Karpas-422 (cell line): ENCODE measurements at regions not wholly inside any gene's neighbourhood (a gene's known extent, or its start where the extent isn't known, plus 50 kb on each side); places are given as distances from the start of the nearest gene placed in this dataset.
A peak's percentile ranks its signal among the peaks of the same experiment; 100 is the strongest.

Experiments used
- DNase-seq: peaks from one replicate; pipeline ENCODE4 v3.0.0-alpha.2; 2015
- H2AFZ ChIP-seq: fragments of 200-600 bp; sonication (generic); 2 replicates; pipeline ENCODE4 v1.6.1; 2014; ENCODE audit warnings: antibody characterized with exemption, low read length, mixed read lengths
- H3K27ac ChIP-seq: fragments of 200-600 bp; sonication (generic); 2 replicates; pipeline ENCODE4 v1.5.1; 2014; ENCODE audit warnings: mild to moderate bottlenecking, low read length, moderate library complexity
- H3K27me3 ChIP-seq: fragments of 200-600 bp; sonication (generic); 2 replicates; pipeline ENCODE4 v1.6.1; 2014; ENCODE audit warnings: low read length, mixed read lengths
- H3K36me3 ChIP-seq: fragments of 200-600 bp; sonication (generic); 2 replicates; pipeline ENCODE4 v1.6.1; 2014; ENCODE audit warnings: low read length, mixed read lengths; ENCODE audit not compliant: insufficient read depth
- H3K4me1 ChIP-seq: fragments of 200-600 bp; sonication (generic); 2 replicates; pipeline ENCODE4 v1.6.1; 2014; ENCODE audit warnings: mild to moderate bottlenecking, low read length, mixed read lengths
- H3K4me2 ChIP-seq: fragments of 200-600 bp; sonication (generic); 2 replicates; pipeline ENCODE4 v1.6.1; 2014; ENCODE audit warnings: low read length, low read depth, mild to moderate bottlenecking; ENCODE audit not compliant: poor library complexity, severe bottlenecking
- H3K4me3 ChIP-seq: fragments of 200-600 bp; sonication (generic); 2 replicates; pipeline ENCODE4 v1.5.1; 2014; ENCODE audit warnings: mild to moderate bottlenecking, antibody characterized with exemption, low read length, mixed read lengths
- H3K79me2 ChIP-seq: fragments of 200-600 bp; sonication (generic); 2 replicates; pipeline ENCODE4 v1.6.1; 2014; ENCODE audit warnings: mild to moderate bottlenecking, low read length, mixed read lengths
- H3K9ac ChIP-seq: fragments of 200-600 bp; sonication (generic); 2 replicates; pipeline ENCODE4 v1.6.0; 2014; ENCODE audit warnings: low read length
- H3K9me2 ChIP-seq: fragments of 200-600 bp; sonication (generic), shearing (Covaris generic); replicated peaks from 2 replicates; pipeline ENCODE4 v1.6.0; 2014; ENCODE audit warnings: mild to moderate bottlenecking, low read length, moderate library complexity; ENCODE audit not compliant: insufficient read depth
- H3K9me3 ChIP-seq: fragments of 300-700, 200-600 bp; sonication (generic); 2 replicates; pipeline ENCODE4 v1.6.1; 2014; ENCODE audit warnings: low read length, mixed read lengths
- H4K20me1 ChIP-seq: fragments of 200-600 bp; sonication (generic); 2 replicates; pipeline ENCODE4 v1.6.1; 2014; ENCODE audit warnings: mild to moderate bottlenecking, antibody characterized with exemption, low read length, low read depth; ENCODE audit not compliant: insufficient read depth

DNA sequence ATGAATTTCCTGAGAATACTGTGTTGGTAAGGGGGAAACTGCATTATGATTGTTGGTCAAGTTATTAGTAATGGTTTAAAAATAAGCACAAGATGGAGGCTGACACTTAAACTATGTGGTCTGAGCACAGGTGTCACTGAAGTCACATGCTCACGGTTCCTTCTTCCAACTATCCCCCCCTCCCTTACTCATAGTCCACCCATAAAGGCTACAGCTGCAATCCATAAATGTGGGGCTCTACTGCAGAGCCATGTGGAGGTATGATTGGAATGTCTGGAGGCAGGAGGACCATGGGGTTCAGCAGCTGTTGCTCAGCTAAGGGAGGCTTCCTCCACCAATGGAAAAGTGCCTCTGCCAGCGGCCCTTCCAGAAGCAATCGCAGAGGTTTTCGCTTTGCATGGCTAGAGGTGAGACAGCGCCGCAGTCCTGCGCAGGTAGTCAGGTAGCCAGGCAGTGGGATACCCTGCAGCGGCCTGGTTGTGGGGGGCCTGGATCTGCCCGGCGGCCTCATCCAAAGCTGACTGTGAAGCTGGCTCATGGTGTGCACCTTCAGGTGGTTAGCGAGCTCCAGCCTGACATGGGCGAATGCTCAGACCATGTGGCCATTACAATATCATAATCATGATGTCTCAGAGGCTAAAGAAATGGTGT lies 249.6 kb downstream of the DCDC2C start:
- Histone ChIP-seq H3K4me2 (no peak overlapping the region), H3K27me3 (no peaks in the 10 kb centered on the region), H3K9me3 (no peaks in the 10 kb centered on the region), H3K4me1 (no peaks in the 10 kb centered on the region), H3K4me3 (no peak overlapping the region), H3K9me2 (no peaks in the 10 kb centered on the region), H3K36me3 (no peaks in the 10 kb centered on the region), H3K9ac (no peak overlapping the region), H4K20me1 (no peaks in the 10 kb centered on the region), H3K79me2 (no peaks in the 10 kb centered on the region), H3K27ac (no peak overlapping the region), H2AFZ (no peak overlapping the region)
- no peak for DNase-seq

DNA sequence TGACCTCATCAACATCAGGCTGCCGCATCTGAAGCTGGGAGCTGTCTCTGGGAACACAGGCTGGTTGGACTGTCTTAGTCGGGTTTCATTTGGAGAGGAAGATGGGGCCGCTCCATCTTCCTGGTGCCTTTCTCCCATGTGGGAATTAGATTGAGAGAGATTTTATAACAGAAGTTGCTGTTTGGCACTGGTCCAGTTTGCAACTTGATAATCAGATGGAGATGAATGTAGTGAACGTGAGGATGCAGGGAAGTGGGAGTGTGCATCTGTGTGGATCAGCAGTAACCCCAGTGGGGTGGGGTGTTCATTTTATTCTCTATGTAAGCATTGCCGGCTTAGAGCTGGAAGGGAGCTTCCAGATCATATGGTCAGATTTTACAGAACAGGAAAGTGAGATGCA lies 250.9 kb downstream of the DCDC2C start:
- no peaks in the 10 kb centered on the region for H3K79me2 ChIP-seq
- H3K9me2 ChIP-seq: no peaks in the 10 kb centered on the region
- no peaks in the 10 kb centered on the region for H3K4me1 ChIP-seq
- H3K4me2 ChIP-seq: no peak overlapping the region
- no peak overlapping the region for H3K4me3 ChIP-seq
- no peaks in the 10 kb centered on the region for H3K27me3 ChIP-seq
- DNase-seq: no peak
- H2AFZ ChIP-seq: no peak overlapping the region
- no peaks in the 10 kb centered on the region for H4K20me1 ChIP-seq
- no peak overlapping the region for H3K9ac ChIP-seq
- no peak overlapping the region for H3K27ac ChIP-seq
- no peaks in the 10 kb centered on the region for H3K9me3 ChIP-seq
- H3K36me3 ChIP-seq: no peaks in the 10 kb centered on the region

DNA sequence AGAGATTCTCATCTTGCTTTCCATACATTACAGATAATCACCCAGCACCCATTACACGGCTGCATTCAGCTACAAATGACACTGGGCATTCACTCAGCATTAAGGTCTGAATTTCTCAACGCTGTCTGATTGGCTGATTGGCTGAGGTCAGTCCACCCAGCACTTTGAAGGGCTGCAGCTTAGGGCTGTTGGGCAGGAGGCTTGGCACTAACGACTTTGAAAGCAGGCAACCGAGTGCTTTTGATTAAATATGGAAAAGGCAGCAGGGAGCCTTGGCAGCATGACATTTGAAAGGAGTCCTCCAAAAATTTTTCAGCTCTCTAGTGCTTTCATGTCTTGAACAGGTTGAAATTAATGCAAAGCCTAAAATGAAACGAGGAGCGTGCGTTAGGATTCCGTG lies 253.0 kb downstream of the DCDC2C start:
- H3K27ac ChIP-seq: no peak overlapping the region
- no peaks in the 10 kb centered on the region for H3K27me3 ChIP-seq
- H3K4me1 ChIP-seq: no peaks in the 10 kb centered on the region
- H3K79me2 ChIP-seq: no peaks in the 10 kb centered on the region
- no peak overlapping the region for H3K4me2 ChIP-seq
- H2AFZ ChIP-seq: no peak overlapping the region
- no peaks in the 10 kb centered on the region for H4K20me1 ChIP-seq
- H3K4me3 ChIP-seq: no peak overlapping the region
- no peak overlapping the region for H3K9ac ChIP-seq
- H3K36me3 ChIP-seq: no peaks in the 10 kb centered on the region
- H3K9me2 ChIP-seq: no peaks in the 10 kb centered on the region
- no peaks in the 10 kb centered on the region for H3K9me3 ChIP-seq
- no peak for DNase-seq

DNA sequence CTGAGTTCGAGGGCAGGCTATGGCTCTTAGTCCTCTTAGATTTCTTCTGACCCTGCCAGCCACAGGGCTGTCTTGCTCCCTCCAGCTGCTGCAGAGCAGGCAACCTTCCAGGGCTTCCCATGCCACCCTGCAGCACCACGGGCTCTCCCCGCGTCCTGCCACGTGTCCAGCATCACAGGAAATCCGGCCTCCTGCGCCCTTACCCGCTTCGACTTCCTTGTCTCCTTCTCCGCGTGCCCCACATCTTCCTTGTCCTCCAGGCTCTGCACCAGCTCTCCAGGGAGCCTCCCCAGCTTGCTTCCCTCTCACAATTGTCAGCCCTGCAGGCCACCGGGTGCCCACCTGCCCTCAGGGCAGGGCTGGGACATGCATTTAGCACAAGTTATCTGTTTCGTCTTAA lies 253.5 kb downstream of the DCDC2C start:
- no peak overlapping the region for H3K4me3 ChIP-seq
- H3K9me2 ChIP-seq: no peaks in the 10 kb centered on the region
- no peaks in the 10 kb centered on the region for H3K4me1 ChIP-seq
- DNase-seq: no peak
- no peak overlapping the region for H3K4me2 ChIP-seq
- H3K79me2 ChIP-seq: no peaks in the 10 kb centered on the region
- H4K20me1 ChIP-seq: no peaks in the 10 kb centered on the region
- H3K9ac ChIP-seq: no peak overlapping the region
- no peak overlapping the region for H3K27ac ChIP-seq
- no peaks in the 10 kb centered on the region for H3K9me3 ChIP-seq
- no peaks in the 10 kb centered on the region for H3K36me3 ChIP-seq
- no peak overlapping the region for H2AFZ ChIP-seq
- H3K27me3 ChIP-seq: no peaks in the 10 kb centered on the region

DNA sequence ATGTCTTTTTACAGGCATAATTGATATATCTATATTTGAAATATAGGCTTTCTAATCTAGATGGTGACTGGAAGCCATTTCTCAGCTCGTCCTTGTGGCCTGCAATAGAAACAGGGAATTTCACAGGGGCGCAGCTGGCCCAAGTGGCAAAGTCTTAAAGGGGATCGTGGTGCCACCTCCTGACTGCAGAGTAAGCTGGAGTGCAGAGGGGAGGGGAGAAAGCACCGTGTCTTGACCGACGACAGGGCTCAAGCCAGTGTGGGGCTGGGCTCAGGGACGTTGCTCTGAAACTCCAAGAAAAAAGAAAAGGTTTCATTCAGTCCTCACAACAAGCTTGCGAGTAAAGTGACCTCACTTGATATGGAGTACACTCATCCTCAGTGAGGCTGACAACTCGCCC lies 255.1 kb downstream of the DCDC2C start:
- no peaks in the 10 kb centered on the region for H4K20me1 ChIP-seq
- no peaks in the 10 kb centered on the region for H3K9me2 ChIP-seq
- no peak overlapping the region for H3K9ac ChIP-seq
- no peak overlapping the region for H3K27ac ChIP-seq
- H3K27me3 ChIP-seq: no peaks in the 10 kb centered on the region
- H3K4me1 ChIP-seq: no peaks in the 10 kb centered on the region
- H3K79me2 ChIP-seq: no peaks in the 10 kb centered on the region
- no peak overlapping the region for H2AFZ ChIP-seq
- DNase-seq: no peak
- H3K4me3 ChIP-seq: no peak overlapping the region
- H3K9me3 ChIP-seq: no peaks in the 10 kb centered on the region
- H3K36me3 ChIP-seq: no peaks in the 10 kb centered on the region
- H3K4me2 ChIP-seq: no peak overlapping the region

DNA sequence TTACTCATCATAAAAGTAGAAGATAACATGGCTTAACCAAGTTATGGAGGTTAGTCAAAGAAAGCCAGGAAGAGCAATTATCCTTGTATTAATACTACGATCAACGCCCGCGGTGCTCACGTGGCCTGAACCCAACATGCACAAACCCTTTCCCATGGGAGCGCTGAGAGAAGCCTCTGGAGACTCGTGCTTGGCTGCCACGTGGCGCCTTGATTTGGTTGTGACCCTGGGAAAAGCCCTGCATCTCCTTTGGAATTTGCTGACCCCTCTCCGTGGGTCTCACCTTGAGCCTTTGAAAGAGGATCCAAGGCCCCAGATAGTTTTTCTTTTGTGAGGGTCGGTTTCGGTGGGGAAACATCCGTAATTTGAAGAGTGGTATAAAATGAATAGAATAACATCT lies 255.6 kb downstream of the DCDC2C start:
- Histone ChIP-seq H3K4me1 (no peaks in the 10 kb centered on the region), H3K27me3 (no peaks in the 10 kb centered on the region), H3K4me2 (no peak overlapping the region), H3K79me2 (no peaks in the 10 kb centered on the region), H3K9me2 (no peaks in the 10 kb centered on the region), H3K27ac (no peak overlapping the region), H4K20me1 (no peaks in the 10 kb centered on the region), H3K4me3 (no peak overlapping the region), H2AFZ (no peak overlapping the region), H3K36me3 (no peaks in the 10 kb centered on the region), H3K9ac (no peak overlapping the region), H3K9me3 (no peaks in the 10 kb centered on the region)
- no peak for DNase-seq

DNA sequence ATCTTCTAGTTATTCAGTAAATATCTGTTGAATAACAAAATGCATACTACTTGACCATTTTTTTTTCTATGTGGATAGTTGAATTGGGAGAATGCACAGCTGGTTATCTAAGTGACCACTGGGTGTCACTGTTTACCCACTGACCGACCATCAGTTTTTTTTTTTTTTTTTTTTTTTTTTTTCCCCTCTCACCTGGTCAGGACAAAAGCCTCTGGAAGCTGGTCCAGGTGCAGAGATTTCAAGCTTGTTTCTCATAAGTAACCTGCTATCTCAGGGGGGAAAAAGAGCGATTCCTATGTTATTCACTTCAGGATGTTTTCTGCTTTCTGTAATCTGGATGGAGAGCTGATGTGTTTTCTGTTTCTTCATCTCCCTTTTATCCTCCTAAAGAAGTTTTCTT lies 256.0 kb downstream of the DCDC2C start:
- H3K79me2 ChIP-seq: no peaks in the 10 kb centered on the region
- H3K9me3 ChIP-seq: no peaks in the 10 kb centered on the region
- H3K9me2 ChIP-seq: no peaks in the 10 kb centered on the region
- H3K27me3 ChIP-seq: no peaks in the 10 kb centered on the region
- peak; percentile 69 for DNase-seq
- H4K20me1 ChIP-seq: no peaks in the 10 kb centered on the region
- no peaks in the 10 kb centered on the region for H3K36me3 ChIP-seq
- H3K4me2 ChIP-seq: no peak overlapping the region
- H3K4me3 ChIP-seq: no peak overlapping the region
- H3K27ac ChIP-seq: no peak overlapping the region
- no peak overlapping the region for H2AFZ ChIP-seq
- H3K9ac ChIP-seq: no peak overlapping the region
- no peaks in the 10 kb centered on the region for H3K4me1 ChIP-seq

DNA sequence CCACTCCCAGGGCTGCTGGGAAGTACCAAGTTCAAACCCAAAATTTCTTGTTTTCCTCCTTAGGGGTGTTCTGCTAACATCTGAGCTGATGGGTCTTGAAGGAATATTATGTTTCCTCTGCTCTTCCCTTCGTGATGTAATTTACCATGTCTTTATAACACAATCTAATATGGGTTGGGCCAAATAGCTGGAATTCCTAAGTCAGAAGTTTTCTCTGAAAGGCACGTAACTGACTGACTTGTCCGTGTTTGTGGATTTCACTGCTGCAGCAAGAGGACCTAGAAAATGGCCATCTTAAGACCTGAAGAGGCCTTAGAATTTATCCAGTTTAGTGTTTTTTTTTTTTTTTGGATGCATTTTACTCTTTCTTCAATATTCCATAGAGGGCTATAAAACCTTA lies 256.7 kb downstream of the DCDC2C start:
- no peak overlapping the region for H3K27ac ChIP-seq
- no peaks in the 10 kb centered on the region for H3K36me3 ChIP-seq
- no peak overlapping the region for H3K4me2 ChIP-seq
- H3K79me2 ChIP-seq: no peaks in the 10 kb centered on the region
- no peak overlapping the region for H2AFZ ChIP-seq
- H3K9me3 ChIP-seq: no peaks in the 10 kb centered on the region
- no peak overlapping the region for H3K4me3 ChIP-seq
- H3K9me2 ChIP-seq: no peaks in the 10 kb centered on the region
- no peaks in the 10 kb centered on the region for H3K27me3 ChIP-seq
- no peak overlapping the region for H3K9ac ChIP-seq
- H3K4me1 ChIP-seq: no peaks in the 10 kb centered on the region
- H4K20me1 ChIP-seq: no peaks in the 10 kb centered on the region
- DNase-seq: no peak

DNA sequence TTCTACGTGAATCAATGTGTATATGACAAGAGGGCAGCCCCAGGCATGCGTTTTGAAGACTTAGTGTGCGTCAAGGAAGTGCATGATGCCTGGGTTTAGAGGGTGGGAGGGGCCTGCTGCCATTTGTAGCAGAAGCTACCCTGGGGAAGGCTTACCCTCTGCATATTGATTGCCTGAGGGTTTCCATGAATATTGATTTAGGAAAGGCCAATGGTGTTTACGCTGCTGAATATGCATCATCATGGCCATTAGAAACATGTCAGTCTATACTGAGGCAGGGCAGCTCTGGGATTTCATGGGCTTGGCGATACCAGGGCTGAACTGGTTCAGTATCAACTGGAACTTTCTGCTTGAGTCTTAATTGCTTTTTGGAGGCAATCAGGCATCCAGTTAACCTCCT lies 259.3 kb downstream of the DCDC2C start:
- Histone ChIP-seq H3K27me3 (no peaks in the 10 kb centered on the region; the same call in 1 of the 2 replicates), H3K9me3 (no peaks in the 10 kb centered on the region), H3K27ac (no peak overlapping the region), H2AFZ (no peak overlapping the region), H3K4me2 (no peak overlapping the region), H3K4me1 (no peaks in the 10 kb centered on the region), H3K4me3 (no peak overlapping the region), H3K79me2 (no peaks in the 10 kb centered on the region), H3K9me2 (no peaks in the 10 kb centered on the region), H4K20me1 (no peaks in the 10 kb centered on the region), H3K9ac (no peak overlapping the region), H3K36me3 (no peaks in the 10 kb centered on the region)
- DNase-seq: no peak
